ENCODE measurements at regions not wholly inside any gene's neighbourhood (a gene's known extent, or its start where the extent isn't known, plus 50 kb on each side); places are given as distances from the start of the nearest gene placed in this dataset.

- TF ChIP-seq TAF1 (IDR thresholded peaks at IDR 0.05; ENCODE audit: borderline replicate concordance, low read depth, low read length) = no peak
- no peak for TF ChIP-seq POLR2A (IDR thresholded peaks at IDR 0.05; ENCODE audit: low read depth, low read length)
These were observed 602.7 kb downstream of the ETV1 start for GRCh38 chr7:13386741-13387140.

Data from GM12892 (cell line).